Stomach (tissue), 8 donors: ENCODE measurements at regions not wholly inside any gene's neighbourhood (a gene's known extent, or its start where the extent isn't known, plus 50 kb on each side); places are given as distances from the start of the nearest gene placed in this dataset.

ENCODE experiments used
- DNase-seq, 2 donors: peaks; one replicate each; pipeline versions ENCODE4 v3.0.0 to v3.0.0-alpha.2; 2013 to 2019
- H3K27ac ChIP-seq, 5 donors: fragments of 200-600 bp in 4 of 5; sonication (generic) in 4 of 5; one replicate each; pipeline ENCODE4 v1.5.1; 2013 to 2019; ENCODE audit warnings: mild to moderate bottlenecking in 1 of 5, moderate library complexity in 1 of 5
- H3K27me3 ChIP-seq, 3 donors: fragments of 200-600 bp; sonication (generic); one replicate each; pipeline ENCODE4 v1.5.1; 2017 to 2019; ENCODE audit warnings: mixed run types in 1 of 3
- H3K36me3 ChIP-seq, 4 donors: fragments of 200-600 bp; sonication (generic); 1 replicate in 3 of 4; 2 replicates in 1 of 4; pipeline ENCODE4 v1.5.1; 2016 to 2019
- H3K4me1 ChIP-seq, 4 donors: fragments of 200-600 bp; sonication (generic); one replicate each; pipeline ENCODE4 v1.5.1; 2016 to 2019
- H3K4me3 ChIP-seq, 4 donors: fragments of 200-600 bp; sonication (generic) in 3 of 4; one replicate each; pipeline ENCODE4 v1.5.1; 2016 to 2019; ENCODE audit warnings: mild to moderate bottlenecking in 1 of 4
- H3K9me3 ChIP-seq, 4 donors: fragments of 200-600 bp; sonication (generic); one replicate each; pipeline ENCODE4 v1.5.1; 2016 to 2019
- CTCF ChIP-seq, 7 experiments: fragments of 450-650 bp in 4 of 7; fragments of 200-600 bp in 3 of 7; sonication (generic) in 3 of 7; IDR thresholded peaks; one replicate each; pipeline ENCODE4 v1.5.1; 2016 to 2019; ENCODE audit warnings: antibody characterized with exemption in 7 of 7, control low read depth in 2 of 7, mild to moderate bottlenecking in 1 of 7
- EP300 ChIP-seq: sonication (generic); formaldehyde crosslinking; IDR thresholded peaks from one replicate; pipeline ENCODE4 v1.6.1; 2017; ENCODE audit warnings: antibody characterized with exemption
- POLR2A ChIP-seq, 4 donors: fragments of 450-650 bp; IDR thresholded peaks; one replicate each; pipeline ENCODE4 v1.6.1; 2016; ENCODE audit warnings: antibody characterized with exemption in 4 of 4, control low read depth in 2 of 4, mild to moderate bottlenecking in 1 of 4, moderate library complexity in 1 of 4
- POLR2AphosphoS5 ChIP-seq, 3 donors: sonication (generic); formaldehyde crosslinking; IDR thresholded peaks; one replicate each; pipeline ENCODE4 v1.6.1; 2016; ENCODE audit warnings: antibody characterized with exemption in 3 of 3
- WGBS, 5 donors: extraction: QIAGEN DNeasy Blood & Tissue Kit in 3 of 5; methylation state at CpG; one replicate each; pipeline versions ENCODE4 v1.1.5 to v1.1.7; 2013 to 2018; 5-methylcytosine and 5-hydroxymethylcytosine counted together
- intact Hi-C: fragments of 100-400 bp; cut with DNase I; formaldehyde crosslinking; loops from one replicate; pipeline ENCODE4 v1.15.1; 2023; ENCODE audit warnings: low total_unique reads
- donor health status: healthy with polysubstance abuse.
- donor health status: Bipolar disorder and iron deficiency.
- donor health status: healthy.

- H3K27ac ChIP-seq: peak overlapping the region in 3 of 5 donors; percentile 1 to 35 (median 31)
- no peaks in the 10 kb centered on the region for H3K4me1 ChIP-seq
- no peaks in the 10 kb centered on the region for H3K27me3 ChIP-seq
- intact Hi-C loops: no loop called here
- DNase-seq: no peak
- H3K4me3 ChIP-seq: no peak overlapping the region
- WGBS, 5 donors: 71 to 81% (median 78%) methylated on average over 9 to 11 of the region's 11 CpGs
- H3K9me3 ChIP-seq: no peaks in the 10 kb centered on the region
- no peak for TF ChIP-seq EP300
- no peak for TF ChIP-seq CTCF (IDR thresholded peaks at IDR 0.05)
- TF ChIP-seq POLR2AphosphoS5 (IDR thresholded peaks at IDR 0.05): no peak
- no peak for TF ChIP-seq POLR2A (IDR thresholded peaks at IDR 0.05)
- no peaks in the 10 kb centered on the region for H3K36me3 ChIP-seq
Measured at GRCh38 chrX:150202641-150203247, 160.4 kb upstream of the MAMLD1 start.

GRCh38 chrX:150203248-150203645 lies 159.9 kb upstream of the MAMLD1 start:
- Histone ChIP-seq H3K36me3 (no peaks in the 10 kb centered on the region), H3K27me3 (no peaks in the 10 kb centered on the region), H3K4me1 (no peaks in the 10 kb centered on the region), H3K9me3 (no peaks in the 10 kb centered on the region), H3K4me3 (no peak overlapping the region), H3K27ac (peak overlapping the region in 1 of 5 donors; percentile 35)
- no peak for TF ChIP-seq EP300
- TF ChIP-seq POLR2A (IDR thresholded peaks at IDR 0.05): no peak
- no peak for TF ChIP-seq POLR2AphosphoS5 (IDR thresholded peaks at IDR 0.05)
- TF ChIP-seq CTCF (IDR thresholded peaks at IDR 0.05): no peak
- no peak for DNase-seq
- 77 to 90% (median 85%) methylated on average over 2 of the region's 2 CpGs for WGBS, 5 donors
- intact Hi-C loops: no loop called here

GRCh38 chrX:150205011-150205410 lies 158.1 kb upstream of the MAMLD1 start:
- intact Hi-C loops: no loop called here
- TF ChIP-seq POLR2AphosphoS5 (IDR thresholded peaks at IDR 0.05) (peak in 2 of 3 donors; percentile 10 to 57), EP300 (no peak), CTCF (IDR thresholded peaks at IDR 0.05) (peak in 1 of 7 experiments; percentile 8)

GRCh38 chrX:150207733-150208132 lies 155.4 kb upstream of the MAMLD1 start:
- Histone ChIP-seq H3K27ac (no peak overlapping the region), H3K4me1 (peaks cover 0 to under 1% (median 0%) of the 10 kb centered on the region in 4 donors), H3K36me3 (no peaks in the 10 kb centered on the region), H3K27me3 (no peaks in the 10 kb centered on the region), H3K9me3 (no peaks in the 10 kb centered on the region), H3K4me3 (no peak overlapping the region)
- TF ChIP-seq POLR2AphosphoS5 (IDR thresholded peaks at IDR 0.05): no peak
- TF ChIP-seq POLR2A (IDR thresholded peaks at IDR 0.05): no peak
- no peak for TF ChIP-seq CTCF (IDR thresholded peaks at IDR 0.05)
- no peak for TF ChIP-seq EP300
- DNase-seq: no peak
- 55 to 100% (median 92%) methylated on average over 1 of the region's 1 CpG for WGBS, 5 donors
- intact Hi-C loops: no loop called here

More at GRCh38 chrX:150205011-150205410, 158.1 kb upstream of the MAMLD1 start:
- no peaks in the 10 kb centered on the region for H3K36me3 ChIP-seq
- no peaks in the 10 kb centered on the region for H3K27me3 ChIP-seq
- DNase-seq: peak in 1 of 2 donors; percentile 41
- H3K4me1 ChIP-seq: no peaks in the 10 kb centered on the region
- peak overlapping the region in 1 of 5 donors; percentile 29 for H3K27ac ChIP-seq
- no peaks in the 10 kb centered on the region for H3K9me3 ChIP-seq
- 61 to 95% (median 71%) methylated on average over 1 to 2 of the region's 2 CpGs for WGBS, 5 donors
- no peak overlapping the region for H3K4me3 ChIP-seq
